CD14-positive monocyte (primary cell): ENCODE measurements at regions not wholly inside any gene's neighbourhood (a gene's known extent, or its start where the extent isn't known, plus 50 kb on each side); places are given as distances from the start of the nearest gene placed in this dataset.

ENCODE experiments used
- DNase-seq, 3 donors: peaks; one replicate each; pipeline ENCODE4 v3.0.0-alpha.2; 2011 to 2022
- H2AFZ ChIP-seq: 2 replicates; pipeline ENCODE4 v1.6.0; 2012; ENCODE audit warnings: mild to moderate bottlenecking, low read depth, low read length, inconsistent platforms; ENCODE audit not compliant: insufficient read depth, poor library complexity, severe bottlenecking
- H3K27ac ChIP-seq, 2 donors: 1 replicate in 1 of 2; 2 replicates in 1 of 2; pipeline ENCODE4 v1.5.1; 2012 to 2013; ENCODE audit warnings: low read length in 2 of 2, control low read depth in 1 of 2, inconsistent platforms in 1 of 2, low read depth in 1 of 2, mild to moderate bottlenecking in 1 of 2
- H3K27me3 ChIP-seq, 2 donors: one replicate each; pipeline versions ENCODE4 v1.6.0 to v1.6.1; 2011 to 2013; ENCODE audit warnings: low read length in 2 of 2; ENCODE audit not compliant: control insufficient read depth in 2 of 2, insufficient read depth in 2 of 2
- H3K36me3 ChIP-seq, 2 donors: replicated peaks in 1 of 2; 1 replicate in 1 of 2; 2 replicates in 1 of 2; pipeline versions ENCODE4 v1.5.1 to v1.6.1; 2012 to 2013; ENCODE audit warnings: low read length in 2 of 2, control low read depth in 1 of 2, inconsistent platforms in 1 of 2, mild to moderate bottlenecking in 1 of 2; ENCODE audit not compliant: insufficient read depth in 2 of 2, control insufficient read depth in 1 of 2
- H3K4me1 ChIP-seq, 2 donors: 1 replicate in 1 of 2; 2 replicates in 1 of 2; pipeline versions ENCODE4 v1.5.1 to v1.6.1; 2012 to 2013; ENCODE audit warnings: low read length in 2 of 2, control low read depth in 1 of 2, inconsistent platforms in 1 of 2, mild to moderate bottlenecking in 1 of 2, moderate library complexity in 1 of 2; ENCODE audit not compliant: insufficient read depth in 2 of 2, control insufficient read depth in 1 of 2
- H3K4me2 ChIP-seq: replicated peaks from 2 replicates; pipeline ENCODE3; 2012; ENCODE audit warnings: low read length, moderate library complexity, mild to moderate bottlenecking; ENCODE audit not compliant: poor library complexity, severe bottlenecking; ENCODE audit errors: extremely low read depth
- H3K4me3 ChIP-seq, 3 experiments: fragments of 200-600 bp in 1 of 3; sonication (generic) in 1 of 3; replicated peaks in 1 of 3; 1 replicate in 2 of 3; 2 replicates in 1 of 3; pipeline ENCODE4 v1.5.1; 2011 to 2013; ENCODE audit warnings: low read length in 3 of 3, mild to moderate bottlenecking in 3 of 3, control low read depth in 2 of 3, low read depth in 2 of 3, inconsistent platforms in 1 of 3, moderate library complexity in 1 of 3
- H3K79me2 ChIP-seq: 2 replicates; pipeline ENCODE4 v1.6.0; 2012; ENCODE audit warnings: mild to moderate bottlenecking, control low read depth, inconsistent platforms, low read length, moderate library complexity; ENCODE audit not compliant: insufficient read depth
- H3K9ac ChIP-seq: 2 replicates; pipeline ENCODE4 v1.6.0; 2017; ENCODE audit warnings: low read length, mild to moderate bottlenecking; ENCODE audit not compliant: insufficient read depth, poor library complexity, severe bottlenecking
- H3K9me3 ChIP-seq, 2 donors: replicated peaks in 1 of 2; 1 replicate in 1 of 2; 2 replicates in 1 of 2; pipeline versions ENCODE4 v1.5.1 to v1.6.1; 2012 to 2013; ENCODE audit warnings: low read length in 2 of 2, control low read depth in 1 of 2; ENCODE audit not compliant: control insufficient read depth in 1 of 2, insufficient read depth in 1 of 2
- H4K20me1 ChIP-seq: 2 replicates; pipeline ENCODE4 v1.6.0; 2012; ENCODE audit warnings: mild to moderate bottlenecking, low read length, control low read depth, moderate library complexity; ENCODE audit not compliant: insufficient read depth
- H3K27ac Mint-ChIP-seq, 7 donors: one replicate each; pipeline ENCODE4 v1.8.0; 2020; ENCODE audit warnings: mild to moderate bottlenecking in 7 of 7, mixed read lengths in 7 of 7, moderate library complexity in 6 of 7, inconsistent platforms in 2 of 7
- H3K27me3 Mint-ChIP-seq, 3 donors: one replicate each; pipeline ENCODE4 v1.8.0; 2021 to 2022; ENCODE audit warnings: low read depth in 3 of 3, mild to moderate bottlenecking in 3 of 3, mixed read lengths in 3 of 3, moderate library complexity in 3 of 3, inconsistent platforms in 1 of 3
- H3K36me3 Mint-ChIP-seq, 2 donors: one replicate each; pipeline ENCODE4 v1.8.0; 2020; ENCODE audit warnings: mixed read lengths in 2 of 2, inconsistent platforms in 1 of 2, mild to moderate bottlenecking in 1 of 2
- H3K4me1 Mint-ChIP-seq: one replicate; pipeline ENCODE4 v1.8.0; 2020; ENCODE audit warnings: mild to moderate bottlenecking, mixed read lengths
- H3K4me3 Mint-ChIP-seq, 2 donors: one replicate each; pipeline ENCODE4 v1.8.0; 2020; ENCODE audit warnings: mild to moderate bottlenecking in 2 of 2, mixed read lengths in 2 of 2, moderate library complexity in 1 of 2
- H3K9me3 Mint-ChIP-seq, 7 donors: one replicate each; pipeline ENCODE4 v1.8.0; 2020 to 2022; ENCODE audit warnings: mixed read lengths in 7 of 7, mild to moderate bottlenecking in 6 of 7, moderate library complexity in 6 of 7, inconsistent platforms in 2 of 7
- WGBS: methylation state at CpG from one replicate; pipeline ENCODE4 v1.1.5; 2013; ENCODE audit warnings: missing lambda C conversion rate; ENCODE audit not compliant: insufficient coverage; 5-methylcytosine and 5-hydroxymethylcytosine counted together
- intact Hi-C, 2 donors: fragments of 100-400 bp; cut with micrococcal nuclease; formaldehyde crosslinking; loops; one replicate each; pipeline versions ENCODE4 v1.15.0 to v1.15.1; 2023
- TF ChIP-seq, protein P1 (sequence below): fragments of 200-600 bp; IDR thresholded peaks from one replicate; pipeline ENCODE4 v1.8.0; 2022; ENCODE audit warnings: antibody characterized with exemption, mild to moderate bottlenecking

DNA sequence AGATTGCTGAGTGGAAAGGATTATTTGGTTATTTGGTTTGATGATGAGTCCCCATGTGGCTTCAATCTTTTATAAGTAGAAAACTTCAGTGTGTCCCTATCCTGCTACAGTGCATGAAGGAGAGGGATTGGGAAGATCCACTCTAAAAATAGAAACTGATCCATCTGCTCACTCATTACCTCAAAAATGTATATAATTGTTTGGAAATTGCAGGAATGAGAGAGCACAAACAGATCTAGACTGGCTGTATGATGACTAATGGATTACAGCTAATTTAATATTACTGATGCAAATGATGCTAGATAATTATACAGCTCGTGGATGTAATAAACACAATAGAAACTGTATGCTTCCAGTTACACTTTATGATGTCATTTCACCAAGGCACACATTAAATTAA, 625.3 kb upstream of the PRR20A start:
- Histone ChIP-seq H3K9ac (no peak overlapping the region), H3K27me3 (no peaks in the 10 kb centered on the region), H3K9me3 (peaks cover 0 to 5% of the 10 kb centered on the region in 2 donors), H3K27ac (no peak overlapping the region), H3K36me3 (no peaks in the 10 kb centered on the region), H3K4me3 (no peak overlapping the region), H2AFZ (no peak overlapping the region), H3K4me1 (no peaks in the 10 kb centered on the region), H3K79me2 (no peaks in the 10 kb centered on the region), H3K4me2 (no peak overlapping the region), H4K20me1 (no peaks in the 10 kb centered on the region)
- H3K36me3 Mint-ChIP-seq: no peaks in the 10 kb centered on the region
- TF ChIP-seq, protein P1, sequence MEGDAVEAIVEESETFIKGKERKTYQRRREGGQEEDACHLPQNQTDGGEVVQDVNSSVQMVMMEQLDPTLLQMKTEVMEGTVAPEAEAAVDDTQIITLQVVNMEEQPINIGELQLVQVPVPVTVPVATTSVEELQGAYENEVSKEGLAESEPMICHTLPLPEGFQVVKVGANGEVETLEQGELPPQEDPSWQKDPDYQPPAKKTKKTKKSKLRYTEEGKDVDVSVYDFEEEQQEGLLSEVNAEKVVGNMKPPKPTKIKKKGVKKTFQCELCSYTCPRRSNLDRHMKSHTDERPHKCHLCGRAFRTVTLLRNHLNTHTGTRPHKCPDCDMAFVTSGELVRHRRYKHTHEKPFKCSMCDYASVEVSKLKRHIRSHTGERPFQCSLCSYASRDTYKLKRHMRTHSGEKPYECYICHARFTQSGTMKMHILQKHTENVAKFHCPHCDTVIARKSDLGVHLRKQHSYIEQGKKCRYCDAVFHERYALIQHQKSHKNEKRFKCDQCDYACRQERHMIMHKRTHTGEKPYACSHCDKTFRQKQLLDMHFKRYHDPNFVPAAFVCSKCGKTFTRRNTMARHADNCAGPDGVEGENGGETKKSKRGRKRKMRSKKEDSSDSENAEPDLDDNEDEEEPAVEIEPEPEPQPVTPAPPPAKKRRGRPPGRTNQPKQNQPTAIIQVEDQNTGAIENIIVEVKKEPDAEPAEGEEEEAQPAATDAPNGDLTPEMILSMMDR: no peak
- no peak for DNase-seq
- H3K4me3 Mint-ChIP-seq: no peak overlapping the region
- intact Hi-C loops: no loop called here
- WGBS: no CpG with 5 or more reads among the region's 1 CpG
- no peaks in the 10 kb centered on the region for H3K4me1 Mint-ChIP-seq
- no peak overlapping the region for H3K27ac Mint-ChIP-seq
- H3K27me3 Mint-ChIP-seq: no peaks in the 10 kb centered on the region
- peaks cover 0 to 2% (median 0%) of the 10 kb centered on the region in 7 donors for H3K9me3 Mint-ChIP-seq

DNA sequence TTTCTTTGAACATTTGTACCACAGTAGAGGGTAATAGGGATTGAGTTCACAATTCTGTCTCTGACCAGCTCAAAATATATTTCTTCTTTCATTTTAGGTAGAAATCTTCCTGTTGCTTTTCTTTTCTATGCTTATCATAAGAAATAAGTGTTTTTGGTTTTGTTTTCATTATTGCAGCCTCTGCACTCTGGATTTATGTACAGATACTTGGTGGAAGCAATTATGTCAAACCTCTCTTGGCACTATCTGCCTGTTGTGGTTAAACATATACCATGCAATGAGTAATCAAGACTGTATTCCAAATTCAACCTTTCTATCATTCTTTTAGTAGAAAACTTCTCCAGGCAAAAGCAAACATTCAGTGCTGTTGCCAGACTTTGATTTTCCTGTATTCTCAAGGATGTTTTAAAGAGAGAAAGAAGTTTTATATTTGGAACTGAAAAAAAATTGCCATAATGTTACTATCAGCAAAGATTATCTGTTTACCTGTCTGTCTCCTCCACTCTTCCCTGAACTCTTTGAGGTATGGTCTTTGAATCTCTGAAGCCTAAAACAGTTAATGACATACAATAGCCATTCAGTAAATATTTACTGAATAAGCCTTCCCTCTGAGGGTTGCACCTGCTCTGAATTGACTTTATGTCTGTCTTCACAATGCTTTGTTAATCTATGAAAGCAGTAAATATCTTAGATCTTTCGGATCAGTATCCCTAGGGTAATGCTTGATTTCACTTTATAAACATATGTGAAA, 612.5 kb upstream of the PRR20A start:
- peaks cover 2 to 4% of the 10 kb centered on the region in 2 donors for H3K9me3 ChIP-seq
- H3K36me3 Mint-ChIP-seq: no peaks in the 10 kb centered on the region
- intact Hi-C loops: no loop called here
- no peak overlapping the region for H3K9ac ChIP-seq
- no peaks in the 10 kb centered on the region for H3K79me2 ChIP-seq
- no CpG with 5 or more reads among the region's 1 CpG for WGBS
- no peak for DNase-seq
- no peaks in the 10 kb centered on the region for H3K27me3 ChIP-seq
- H3K4me1 ChIP-seq: no peaks in the 10 kb centered on the region
- H3K9me3 Mint-ChIP-seq: peaks cover 0 to 8% (median 0%) of the 10 kb centered on the region in 7 donors
- H3K27ac Mint-ChIP-seq: no peak overlapping the region
- H3K27me3 Mint-ChIP-seq: no peaks in the 10 kb centered on the region
- no peak overlapping the region for H3K4me2 ChIP-seq
- no peak overlapping the region for H3K4me3 ChIP-seq
- H3K4me3 Mint-ChIP-seq: no peak overlapping the region
- H2AFZ ChIP-seq: no peak overlapping the region
- TF ChIP-seq, protein P1: no peak
- no peaks in the 10 kb centered on the region for H3K4me1 Mint-ChIP-seq
- no peaks in the 10 kb centered on the region for H4K20me1 ChIP-seq
- no peaks in the 10 kb centered on the region for H3K36me3 ChIP-seq
- H3K27ac ChIP-seq: no peak overlapping the region
